ENCODE measurements at regions not wholly inside any gene's neighbourhood (a gene's known extent, or its start where the extent isn't known, plus 50 kb on each side); places are given as distances from the start of the nearest gene placed in this dataset.

DNA sequence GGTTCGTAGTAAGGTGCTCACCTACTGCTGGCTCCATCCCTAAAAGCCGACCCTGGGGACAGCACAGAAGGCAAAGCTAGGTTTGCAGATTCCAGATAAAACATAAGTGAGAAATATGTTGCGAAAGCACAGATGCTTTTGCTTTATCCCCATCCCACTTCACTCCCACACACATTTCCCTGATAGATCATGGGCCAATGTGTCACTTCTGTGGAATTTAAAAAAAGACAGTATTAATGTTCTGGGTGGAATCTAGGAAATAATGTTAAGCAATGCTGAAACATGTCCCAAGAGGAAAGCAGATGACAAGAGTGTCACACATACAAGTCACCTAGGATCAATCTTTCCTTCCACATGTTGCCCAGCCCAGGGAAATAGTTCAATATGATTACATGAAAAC, 661.0 kb upstream of the MIR17HG start:
- in situ Hi-C loops (cut with MboI) = no loop called here
- no peaks in the 10 kb centered on the region for H3K36me3 ChIP-seq (ENCODE audit: control insufficient read depth, insufficient read depth, low read length)
- DNase-seq (ENCODE audit: extremely low read depth in 1 of 4, low spot score in 3 of 4) (no peak), FAIRE-seq (no peak), ATAC-seq (no peak)
- no peaks in the 10 kb centered on the region for H3K27me3 ChIP-seq (ENCODE audit: control insufficient read depth in 2 of 2, insufficient read depth in 2 of 2, low read length in 2 of 2)
- H3K4me2 ChIP-seq (ENCODE audit: insufficient read depth, low read length) = no peak overlapping the region
- intact Hi-C loops (cut with micrococcal nuclease) = loop anchor here (10.0 kb wide), 1 partner anchor 58 kb away; no protein-coding TSS in a partner anchor
- no TSS peak for BruUV-seq (replicated peaks)
- no peak overlapping the region for H2AFZ ChIP-seq (ENCODE audit: low read depth, low read length)
- H3K9me1 ChIP-seq (ENCODE audit: control insufficient read depth, insufficient read depth, low read length) = no peaks in the 10 kb centered on the region
- H3K4me1 ChIP-seq (replicated peaks in 1 of 2; ENCODE audit: control insufficient read depth in 2 of 2, insufficient read depth in 2 of 2, low read length in 2 of 2) = no peaks in the 10 kb centered on the region
- peaks cover 4% of the 10 kb centered on the region for H3K9me3 ChIP-seq (replicated peaks; ENCODE audit: control insufficient read depth, insufficient read depth, low read depth, low read length)
- H3K27ac ChIP-seq (ENCODE audit: extremely low read depth, low read depth, low read length) = no peak overlapping the region
- ChIA-PET CTCF (ENCODE audit: low intra/inter-chr PET ratio) (no interaction called here), POLR2A (interaction anchor here (0.7 kb wide), 1 partner anchor 64 kb away, joined by 3 read pairs; no protein-coding TSS in a partner anchor)
- no peaks in the 10 kb centered on the region for H3K79me2 ChIP-seq (ENCODE audit: control insufficient read depth, insufficient read depth, low read length)
- no peaks in the 10 kb centered on the region for H4K20me1 ChIP-seq (replicated peaks; ENCODE audit: control insufficient read depth, insufficient read depth, low read length)
- WGBS (ENCODE audit: insufficient coverage, low coverage, missing lambda C conversion rate) = 3% methylated on average over 3 of the region's 3 CpGs
- TF ChIP-seq SRSF7 (optimal IDR thresholded peaks at IDR 0.05; ENCODE audit: low read depth, low read length) = no peak
- TF ChIP-seq CEBPB (tag; IDR thresholded peaks at IDR 0.05) = peak; percentile 52; the same call in 1 of the 2 replicates
- peak; percentile 40; the same call in 1 of the 2 replicates for TF ChIP-seq FOXJ3 (CRISPR knock-in tag; IDR thresholded peaks at IDR 0.05)
- no peak overlapping the region for H3K4me3 ChIP-seq
- no peak overlapping the region for H3K9ac ChIP-seq (ENCODE audit: insufficient read depth in 1 of 2, low read depth in 2 of 2, low read length in 2 of 2)

DNA sequence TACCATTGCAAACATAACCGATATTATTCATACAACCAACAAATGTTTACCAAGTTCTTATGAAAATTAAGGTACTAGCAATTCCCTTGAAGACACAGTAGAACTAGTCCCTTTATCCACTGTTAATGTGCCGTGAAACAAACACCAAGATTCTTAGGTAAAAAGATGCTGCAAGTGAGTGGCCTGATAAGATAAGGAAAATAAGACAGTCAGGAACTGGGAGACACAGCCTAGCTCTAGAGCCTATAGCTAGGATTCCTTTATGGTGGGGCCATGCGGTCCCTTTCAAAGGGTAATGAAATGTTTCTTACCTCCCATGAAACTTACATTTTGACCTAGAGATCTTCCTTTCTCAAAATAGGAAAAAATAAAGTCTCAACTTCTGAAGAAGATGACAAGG, 658.4 kb upstream of the MIR17HG start:
- 2% methylated on average over 3 of the region's 3 CpGs for WGBS (ENCODE audit: insufficient coverage, low coverage, missing lambda C conversion rate)
- peak; percentile 54 for ATAC-seq
- H3K9ac ChIP-seq (ENCODE audit: insufficient read depth in 1 of 2, low read depth in 2 of 2, low read length in 2 of 2) = no peak overlapping the region
- H3K36me3 ChIP-seq (ENCODE audit: control insufficient read depth, insufficient read depth, low read length) = no peaks in the 10 kb centered on the region
- H3K79me2 ChIP-seq (ENCODE audit: control insufficient read depth, insufficient read depth, low read length) = no peaks in the 10 kb centered on the region
- ChIA-PET POLR2A (interaction anchor here (0.9 kb wide), 1 partner anchor 13 kb away, joined by 3 read pairs; no protein-coding TSS in a partner anchor), CTCF (ENCODE audit: low intra/inter-chr PET ratio) (no interaction called here)
- H3K9me1 ChIP-seq (ENCODE audit: control insufficient read depth, insufficient read depth, low read length) = no peaks in the 10 kb centered on the region
- no peaks in the 10 kb centered on the region for H3K4me1 ChIP-seq (replicated peaks in 1 of 2; ENCODE audit: control insufficient read depth in 2 of 2, insufficient read depth in 2 of 2, low read length in 2 of 2)
- no peak overlapping the region for H3K4me3 ChIP-seq
- in situ Hi-C loops (cut with MboI) = no loop called here
- intact Hi-C loops (cut with micrococcal nuclease) = loop anchor here (10.0 kb wide), 1 partner anchor 56 kb away; no protein-coding TSS in a partner anchor
- no peak overlapping the region for H3K27ac ChIP-seq (ENCODE audit: extremely low read depth, low read depth, low read length)
- H3K9me3 ChIP-seq (replicated peaks; ENCODE audit: control insufficient read depth, insufficient read depth, low read depth, low read length) = peaks cover 4% of the 10 kb centered on the region
- no peak overlapping the region for H2AFZ ChIP-seq (ENCODE audit: low read depth, low read length)
- no TSS peak for BruUV-seq (replicated peaks)
- H4K20me1 ChIP-seq (replicated peaks; ENCODE audit: control insufficient read depth, insufficient read depth, low read length) = no peaks in the 10 kb centered on the region
- H3K27me3 ChIP-seq (ENCODE audit: control insufficient read depth in 2 of 2, insufficient read depth in 2 of 2, low read length in 2 of 2) = no peaks in the 10 kb centered on the region
- no peak for FAIRE-seq
- DNase-seq (ENCODE audit: extremely low read depth in 1 of 4, low spot score in 3 of 4) = no peak
- H3K4me2 ChIP-seq (ENCODE audit: insufficient read depth, low read length) = no peak overlapping the region
- no peak for TF ChIP-seq XRCC5 (IDR thresholded peaks at IDR 0.05; ENCODE audit: low read depth, low read length)
- no peak for TF ChIP-seq CCAR2 (IDR thresholded peaks at IDR 0.05; ENCODE audit: low read depth, low read length)
- TF ChIP-seq CHD1 (IDR thresholded peaks at IDR 0.05; ENCODE audit: low read length) = no peak
- TF ChIP-seq, protein P1, sequence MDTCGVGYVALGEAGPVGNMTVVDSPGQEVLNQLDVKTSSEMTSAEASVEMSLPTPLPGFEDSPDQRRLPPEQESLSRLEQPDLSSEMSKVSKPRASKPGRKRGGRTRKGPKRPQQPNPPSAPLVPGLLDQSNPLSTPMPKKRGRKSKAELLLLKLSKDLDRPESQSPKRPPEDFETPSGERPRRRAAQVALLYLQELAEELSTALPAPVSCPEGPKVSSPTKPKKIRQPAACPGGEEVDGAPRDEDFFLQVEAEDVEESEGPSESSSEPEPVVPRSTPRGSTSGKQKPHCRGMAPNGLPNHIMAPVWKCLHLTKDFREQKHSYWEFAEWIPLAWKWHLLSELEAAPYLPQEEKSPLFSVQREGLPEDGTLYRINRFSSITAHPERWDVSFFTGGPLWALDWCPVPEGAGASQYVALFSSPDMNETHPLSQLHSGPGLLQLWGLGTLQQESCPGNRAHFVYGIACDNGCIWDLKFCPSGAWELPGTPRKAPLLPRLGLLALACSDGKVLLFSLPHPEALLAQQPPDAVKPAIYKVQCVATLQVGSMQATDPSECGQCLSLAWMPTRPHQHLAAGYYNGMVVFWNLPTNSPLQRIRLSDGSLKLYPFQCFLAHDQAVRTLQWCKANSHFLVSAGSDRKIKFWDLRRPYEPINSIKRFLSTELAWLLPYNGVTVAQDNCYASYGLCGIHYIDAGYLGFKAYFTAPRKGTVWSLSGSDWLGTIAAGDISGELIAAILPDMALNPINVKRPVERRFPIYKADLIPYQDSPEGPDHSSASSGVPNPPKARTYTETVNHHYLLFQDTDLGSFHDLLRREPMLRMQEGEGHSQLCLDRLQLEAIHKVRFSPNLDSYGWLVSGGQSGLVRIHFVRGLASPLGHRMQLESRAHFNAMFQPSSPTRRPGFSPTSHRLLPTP (IDR thresholded peaks at IDR 0.05; ENCODE audit: borderline replicate concordance, extremely low read depth, insufficient read length) = no peak
- TF ChIP-seq GABPB2 (CRISPR knock-in tag; conservative IDR thresholded peaks at IDR 0.05) = no peak
- 0 out of 2 replicates have a peak, but pooled peaks have one; percentile 5 for TF ChIP-seq TFAM (CRISPR knock-in tag; conservative IDR thresholded peaks at IDR 0.05)
- TF ChIP-seq CAMTA2 (CRISPR knock-in tag; conservative IDR thresholded peaks at IDR 0.05) = no peak

Data from K562 (cell line).